ENCODE measurements at regions not wholly inside any gene's neighbourhood (a gene's known extent, or its start where the extent isn't known, plus 50 kb on each side); places are given as distances from the start of the nearest gene placed in this dataset.

DNA sequence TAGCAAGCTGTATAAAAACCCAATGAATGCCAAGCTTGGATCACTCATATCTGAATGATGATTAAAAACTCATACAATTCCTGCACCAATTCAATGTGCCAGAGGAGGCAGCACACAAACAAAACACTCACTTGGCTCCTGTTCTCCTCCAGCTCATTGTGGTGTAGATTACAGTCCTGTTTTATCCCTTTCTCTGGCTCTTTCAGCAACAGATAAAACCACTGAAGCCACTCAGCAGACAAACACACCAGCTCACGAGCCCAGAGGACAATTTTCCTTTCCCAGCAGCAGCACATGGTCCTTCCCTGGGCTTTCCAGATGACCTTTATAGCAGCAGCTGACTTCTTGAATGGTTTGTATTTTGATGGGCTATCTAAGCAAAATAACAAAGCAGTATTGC is 107.3 kb upstream of the STARD3NL start:
- no peak for DNase-seq (ENCODE audit: low read depth)

GRCh38 chr7:38086857-38087256 is 91.2 kb upstream of the STARD3NL start:
- no peak for DNase-seq (ENCODE audit: low read depth)

GRCh38 chr7:38102507-38102906 is 75.5 kb upstream of the STARD3NL start:
- DNase-seq (ENCODE audit: low read depth), result peak; percentile 17

- DNase-seq (ENCODE audit: low read depth), result peak; percentile 24
Observed at GRCh38 chr7:38105874-38106483, 72.1 kb upstream of the STARD3NL start.

DNA sequence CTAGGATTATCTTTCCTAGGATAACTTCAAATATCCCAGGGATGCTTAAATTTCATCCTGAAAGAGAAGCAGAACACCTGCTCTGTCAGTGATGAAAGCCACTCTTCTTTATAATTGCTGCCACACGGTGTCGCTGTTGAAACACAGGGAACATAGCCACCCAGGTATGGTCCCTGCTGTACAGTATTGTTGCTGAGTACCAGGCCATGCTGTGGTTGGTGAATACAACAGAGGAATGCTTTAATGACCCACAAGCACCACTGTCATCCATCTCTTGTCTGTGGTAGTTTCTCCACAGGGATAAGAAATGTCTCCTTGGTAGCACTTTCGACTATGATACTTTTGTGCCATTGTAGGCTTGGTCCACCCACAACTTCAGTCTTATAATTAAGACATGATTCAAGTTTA is 70.6 kb upstream of the STARD3NL start:
- DNase-seq (ENCODE audit: low read depth), result peak; percentile 26

DNA sequence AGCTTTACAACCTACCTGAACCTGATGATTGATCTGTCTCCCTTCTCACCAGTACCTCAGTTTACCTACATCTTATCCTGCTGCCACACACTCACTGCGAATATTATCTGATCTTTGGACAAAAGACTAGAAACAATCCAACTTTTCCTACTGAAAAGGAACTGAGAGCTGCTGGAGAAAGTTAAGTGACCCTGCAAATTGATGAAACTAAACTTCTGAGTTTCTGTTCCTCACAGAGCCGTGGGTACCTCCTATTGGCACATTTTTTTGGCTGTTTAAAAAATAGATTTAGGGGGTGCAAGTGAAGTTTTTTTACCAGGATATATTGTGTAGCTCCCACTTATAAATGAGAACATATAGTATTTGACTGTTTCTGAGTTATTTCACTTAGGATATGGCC is 66.0 kb upstream of the STARD3NL start:
- DNase-seq (ENCODE audit: low read depth), result no peak

DNA sequence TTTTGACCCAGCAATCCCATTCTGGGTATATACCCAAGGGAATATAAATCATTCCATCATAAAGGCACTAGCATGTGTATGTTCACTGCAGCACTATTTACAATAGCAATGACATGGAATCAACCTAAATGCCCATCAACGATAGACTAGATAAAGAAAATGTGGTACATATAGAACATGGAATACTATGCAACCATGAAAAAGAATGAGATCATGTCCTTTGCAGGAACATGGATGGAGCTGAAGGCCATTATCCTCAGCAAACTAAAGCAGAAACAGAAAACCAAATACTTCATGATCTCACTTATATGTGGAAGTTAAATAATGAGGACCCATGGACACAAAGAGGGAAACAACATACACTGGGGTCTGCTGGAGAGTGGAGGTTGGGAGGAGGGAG is 58.0 kb upstream of the STARD3NL start:
- DNase-seq (ENCODE audit: low read depth), result no peak

DNA sequence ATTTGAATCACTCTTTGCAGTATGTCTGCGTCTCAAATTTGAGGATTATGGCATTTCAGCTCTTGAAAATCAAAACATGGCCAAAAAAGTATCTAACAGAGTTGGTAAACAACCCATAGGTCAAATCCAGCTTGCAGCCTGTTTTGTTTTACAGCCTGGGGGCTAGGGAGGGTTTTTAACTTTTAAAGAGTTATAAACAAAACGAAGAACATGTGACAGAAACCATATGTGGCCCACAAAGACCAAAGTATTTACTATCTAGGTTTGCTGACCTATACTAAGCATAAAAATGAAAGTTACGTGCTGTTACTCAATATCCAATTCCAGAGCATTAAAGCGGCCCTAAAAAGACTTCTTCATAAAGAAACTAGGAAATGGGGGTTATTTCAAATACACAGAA is 55.5 kb upstream of the STARD3NL start:
- DNase-seq (ENCODE audit: low read depth), result no peak

DNA sequence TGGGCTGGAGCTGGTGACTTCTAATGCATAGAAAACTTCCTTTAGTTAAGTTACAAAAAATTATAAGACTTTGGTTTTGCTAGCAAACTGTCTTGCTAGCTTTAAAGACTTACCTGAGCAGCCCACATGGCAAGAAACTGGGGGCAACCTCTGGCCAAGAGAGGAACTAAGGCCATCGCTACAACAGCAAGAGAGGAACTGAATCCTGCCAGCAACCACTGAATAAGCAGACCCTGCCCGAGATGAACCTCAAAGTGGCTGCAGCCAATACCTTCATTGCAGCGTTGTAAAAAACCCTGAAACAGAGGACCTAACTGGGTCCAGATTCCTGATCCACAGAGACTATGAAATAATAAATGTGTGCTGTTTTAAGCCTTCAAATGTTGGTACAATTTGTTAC is 54.6 kb upstream of the STARD3NL start:
- DNase-seq (ENCODE audit: low read depth), result no peak

- DNase-seq (ENCODE audit: low read depth), result no peak
Observed at GRCh38 chr7:38127216-38128207, 50.5 kb upstream of the STARD3NL start.
